Sigmoid colon (tissue), 6 donors: ENCODE measurements at regions not wholly inside any gene's neighbourhood (a gene's known extent, or its start where the extent isn't known, plus 50 kb on each side); places are given as distances from the start of the nearest gene placed in this dataset.

ENCODE experiments used
- DNase-seq: peaks from one replicate; pipeline ENCODE4 v3.0.0-alpha.2; 2019
- H3K27ac ChIP-seq, 4 donors: fragments of 200-600 bp; sonication (generic); one replicate each; pipeline ENCODE4 v1.5.1; 2016 to 2019; ENCODE audit warnings: mild to moderate bottlenecking in 1 of 4
- H3K27me3 ChIP-seq, 3 donors: fragments of 200-600 bp; sonication (generic); one replicate each; pipeline ENCODE4 v1.5.1; 2019; ENCODE audit warnings: mild to moderate bottlenecking in 1 of 3
- H3K36me3 ChIP-seq, 4 donors: fragments of 200-600 bp; sonication (generic); one replicate each; pipeline ENCODE4 v1.5.1; 2016 to 2019
- H3K4me1 ChIP-seq, 4 donors: fragments of 200-600 bp; sonication (generic); one replicate each; pipeline ENCODE4 v1.5.1; 2017 to 2019
- H3K4me3 ChIP-seq, 4 donors: fragments of 200-600 bp; sonication (generic); one replicate each; pipeline ENCODE4 v1.5.1; 2017 to 2019; ENCODE audit warnings: mild to moderate bottlenecking in 2 of 4, moderate library complexity in 1 of 4
- H3K9me3 ChIP-seq, 4 donors: fragments of 200-600 bp in 3 of 4; sonication (generic) in 3 of 4; one replicate each; pipeline versions ENCODE4 v1.5.1 to v1.6.1; 2013 to 2019
- EP300 ChIP-seq, 4 donors: sonication (generic); formaldehyde crosslinking; IDR thresholded peaks; one replicate each; pipeline ENCODE4 v1.6.1; 2017; ENCODE audit warnings: antibody characterized with exemption in 4 of 4
- POLR2A ChIP-seq, 2 donors: fragments of 450-650 bp; IDR thresholded peaks; one replicate each; pipeline ENCODE4 v1.6.1; 2016; ENCODE audit warnings: antibody characterized with exemption in 2 of 2, mild to moderate bottlenecking in 2 of 2, moderate library complexity in 2 of 2
- POLR2AphosphoS5 ChIP-seq, 4 donors: sonication (generic); formaldehyde crosslinking; IDR thresholded peaks; one replicate each; pipeline ENCODE4 v1.6.1; 2017; ENCODE audit warnings: antibody characterized with exemption in 4 of 4
- WGBS, 2 donors: extraction: QIAGEN DNeasy Blood & Tissue Kit; methylation state at CpG; one replicate each; pipeline ENCODE4 v1.1.7; 2013; 5-methylcytosine and 5-hydroxymethylcytosine counted together
- intact Hi-C: fragments of 100-400 bp; cut with DNase I; formaldehyde crosslinking; loops from one replicate; pipeline ENCODE4 v1.15.1; 2023
- TF ChIP-seq, protein P1 (sequence below), 4 experiments: fragments of 450-650 bp in 3 of 4; fragments of 200-600 bp in 1 of 4; IDR thresholded peaks; one replicate each; pipeline ENCODE4 v1.5.1; 2016 to 2019; ENCODE audit warnings: antibody characterized with exemption in 4 of 4, mild to moderate bottlenecking in 3 of 4, moderate library complexity in 2 of 4
- donor health status: healthy with polysubstance abuse.
- donor health status: healthy.

GRCh38 chr11:71342951-71343827 is 90.8 kb upstream of the SHANK2 start:
- DNase-seq = no peak
- Histone ChIP-seq H3K27ac (no peak overlapping the region), H3K4me3 (no peak overlapping the region), H3K27me3 (no peaks in the 10 kb centered on the region), H3K4me1 (peaks cover 0 to 16% (median 8%) of the 10 kb centered on the region in 4 donors), H3K9me3 (no peaks in the 10 kb centered on the region), H3K36me3 (no peaks in the 10 kb centered on the region)
- intact Hi-C loops = no loop called here
- WGBS, 2 donors = 63 to 69% methylated on average over 20 of the region's 20 CpGs
- TF ChIP-seq, protein P1, sequence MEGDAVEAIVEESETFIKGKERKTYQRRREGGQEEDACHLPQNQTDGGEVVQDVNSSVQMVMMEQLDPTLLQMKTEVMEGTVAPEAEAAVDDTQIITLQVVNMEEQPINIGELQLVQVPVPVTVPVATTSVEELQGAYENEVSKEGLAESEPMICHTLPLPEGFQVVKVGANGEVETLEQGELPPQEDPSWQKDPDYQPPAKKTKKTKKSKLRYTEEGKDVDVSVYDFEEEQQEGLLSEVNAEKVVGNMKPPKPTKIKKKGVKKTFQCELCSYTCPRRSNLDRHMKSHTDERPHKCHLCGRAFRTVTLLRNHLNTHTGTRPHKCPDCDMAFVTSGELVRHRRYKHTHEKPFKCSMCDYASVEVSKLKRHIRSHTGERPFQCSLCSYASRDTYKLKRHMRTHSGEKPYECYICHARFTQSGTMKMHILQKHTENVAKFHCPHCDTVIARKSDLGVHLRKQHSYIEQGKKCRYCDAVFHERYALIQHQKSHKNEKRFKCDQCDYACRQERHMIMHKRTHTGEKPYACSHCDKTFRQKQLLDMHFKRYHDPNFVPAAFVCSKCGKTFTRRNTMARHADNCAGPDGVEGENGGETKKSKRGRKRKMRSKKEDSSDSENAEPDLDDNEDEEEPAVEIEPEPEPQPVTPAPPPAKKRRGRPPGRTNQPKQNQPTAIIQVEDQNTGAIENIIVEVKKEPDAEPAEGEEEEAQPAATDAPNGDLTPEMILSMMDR (IDR thresholded peaks at IDR 0.05) = peak in 1 of 4 experiments; percentile 13
- TF ChIP-seq EP300 (IDR thresholded peaks at IDR 0.05) = no peak
- TF ChIP-seq POLR2AphosphoS5 (IDR thresholded peaks at IDR 0.05) = no peak
- TF ChIP-seq POLR2A (IDR thresholded peaks at IDR 0.05) = no peak

DNA sequence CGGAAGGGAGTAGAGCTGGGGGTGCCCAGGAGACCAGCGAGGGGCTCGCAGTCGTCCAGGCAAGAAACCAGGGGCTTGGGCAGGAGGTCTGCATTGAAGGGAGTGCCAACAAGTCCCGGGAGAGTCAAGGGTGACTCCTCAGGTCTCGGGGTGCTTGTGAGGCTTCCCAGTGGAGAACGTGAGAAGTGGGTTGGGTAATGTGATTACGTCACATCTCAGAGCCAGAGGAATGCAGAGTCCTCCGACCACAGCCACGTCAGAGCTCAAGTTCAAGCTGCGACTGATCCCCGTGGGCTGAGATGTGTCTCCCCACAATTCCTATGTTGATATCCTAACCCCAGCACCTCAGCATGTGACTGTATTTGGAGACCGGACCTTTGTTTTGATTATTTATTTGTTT is 89.7 kb upstream of the SHANK2 start:
- Histone ChIP-seq H3K9me3 (no peaks in the 10 kb centered on the region), H3K36me3 (no peaks in the 10 kb centered on the region), H3K27me3 (no peaks in the 10 kb centered on the region), H3K27ac (no peak overlapping the region), H3K4me3 (no peak overlapping the region), H3K4me1 (peaks cover 0 to 16% (median 8%) of the 10 kb centered on the region in 4 donors)
- intact Hi-C loops = no loop called here
- DNase-seq = no peak
- WGBS, 2 donors = 86% methylated on average over 13 of the region's 13 CpGs
- TF ChIP-seq EP300 (IDR thresholded peaks at IDR 0.05) (no peak), POLR2AphosphoS5 (IDR thresholded peaks at IDR 0.05) (no peak), POLR2A (IDR thresholded peaks at IDR 0.05) (no peak)
- TF ChIP-seq, protein P1 (IDR thresholded peaks at IDR 0.05) = no peak

GRCh38 chr11:71341596-71341995 is 89.2 kb upstream of the SHANK2 start:
- Histone ChIP-seq H3K4me3 (no peak overlapping the region), H3K36me3 (no peaks in the 10 kb centered on the region), H3K27me3 (no peaks in the 10 kb centered on the region), H3K4me1 (peaks cover 0 to 16% (median 8%) of the 10 kb centered on the region in 4 donors), H3K27ac (no peak overlapping the region), H3K9me3 (no peaks in the 10 kb centered on the region)
- no peak for DNase-seq
- intact Hi-C loops = no loop called here
- no peak for TF ChIP-seq POLR2AphosphoS5 (IDR thresholded peaks at IDR 0.05)
- no peak for TF ChIP-seq POLR2A (IDR thresholded peaks at IDR 0.05)
- no peak for TF ChIP-seq EP300 (IDR thresholded peaks at IDR 0.05)
- TF ChIP-seq, protein P1 (IDR thresholded peaks at IDR 0.05) = no peak
- WGBS, 2 donors = 88 to 92% methylated on average over 9 of the region's 9 CpGs

- WGBS, 2 donors = 87 to 93% methylated on average over 8 of the region's 8 CpGs
- no peaks in the 10 kb centered on the region for H3K9me3 ChIP-seq
- peaks cover 0 to 16% (median 8%) of the 10 kb centered on the region in 4 donors for H3K4me1 ChIP-seq
- no peak overlapping the region for H3K4me3 ChIP-seq
- no peaks in the 10 kb centered on the region for H3K27me3 ChIP-seq
- TF ChIP-seq EP300 (IDR thresholded peaks at IDR 0.05) = no peak
- no peak for TF ChIP-seq POLR2AphosphoS5 (IDR thresholded peaks at IDR 0.05)
- TF ChIP-seq, protein P1 (IDR thresholded peaks at IDR 0.05) = no peak
- TF ChIP-seq POLR2A (IDR thresholded peaks at IDR 0.05) = no peak
- H3K27ac ChIP-seq = no peak overlapping the region
- no peaks in the 10 kb centered on the region for H3K36me3 ChIP-seq
- intact Hi-C loops = no loop called here
- no peak for DNase-seq
Observed at GRCh38 chr11:71341173-71341572, 88.8 kb upstream of the SHANK2 start.
